ENCODE measurements at regions not wholly inside any gene's neighbourhood (a gene's known extent, or its start where the extent isn't known, plus 50 kb on each side); places are given as distances from the start of the nearest gene placed in this dataset.

DNA sequence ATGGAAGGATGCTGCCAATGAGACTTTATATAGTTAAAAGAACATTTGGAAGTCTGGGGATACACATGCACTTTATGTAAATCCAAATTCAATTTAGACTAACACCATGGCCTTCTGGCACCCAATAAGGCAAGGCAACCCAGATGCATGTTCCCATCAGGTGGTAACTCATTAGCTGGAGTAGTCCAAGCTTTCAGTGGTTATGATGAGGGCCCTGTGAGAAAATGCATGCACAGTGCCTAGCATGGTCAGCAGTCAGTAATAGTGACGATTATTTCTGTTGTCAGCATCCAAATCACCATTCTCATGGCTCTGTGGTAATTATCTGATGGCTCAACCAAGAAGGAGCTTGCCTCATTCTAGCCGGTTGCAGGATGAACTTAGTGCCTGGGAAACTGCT, 70.3 kb upstream of the CTLA4 start:
- H3K9me3 ChIP-seq (ENCODE audit: control insufficient read depth, insufficient read depth, low read length): no peaks in the 10 kb centered on the region
- WGBS (ENCODE audit: insufficient coverage): 94% methylated on average over 2 of the region's 2 CpGs
- H3K9me3 Mint-ChIP-seq: peaks cover 0 to 3% of the 10 kb centered on the region in 2 donors
- no peak overlapping the region for H3K4me3 Mint-ChIP-seq
- peaks cover 0 to 3% of the 10 kb centered on the region in 2 donors for H3K27me3 Mint-ChIP-seq (ENCODE audit: low read depth in 2 of 2)
- H3K27ac ChIP-seq (ENCODE audit: low read length): no peak overlapping the region
- TF ChIP-seq, protein P1, sequence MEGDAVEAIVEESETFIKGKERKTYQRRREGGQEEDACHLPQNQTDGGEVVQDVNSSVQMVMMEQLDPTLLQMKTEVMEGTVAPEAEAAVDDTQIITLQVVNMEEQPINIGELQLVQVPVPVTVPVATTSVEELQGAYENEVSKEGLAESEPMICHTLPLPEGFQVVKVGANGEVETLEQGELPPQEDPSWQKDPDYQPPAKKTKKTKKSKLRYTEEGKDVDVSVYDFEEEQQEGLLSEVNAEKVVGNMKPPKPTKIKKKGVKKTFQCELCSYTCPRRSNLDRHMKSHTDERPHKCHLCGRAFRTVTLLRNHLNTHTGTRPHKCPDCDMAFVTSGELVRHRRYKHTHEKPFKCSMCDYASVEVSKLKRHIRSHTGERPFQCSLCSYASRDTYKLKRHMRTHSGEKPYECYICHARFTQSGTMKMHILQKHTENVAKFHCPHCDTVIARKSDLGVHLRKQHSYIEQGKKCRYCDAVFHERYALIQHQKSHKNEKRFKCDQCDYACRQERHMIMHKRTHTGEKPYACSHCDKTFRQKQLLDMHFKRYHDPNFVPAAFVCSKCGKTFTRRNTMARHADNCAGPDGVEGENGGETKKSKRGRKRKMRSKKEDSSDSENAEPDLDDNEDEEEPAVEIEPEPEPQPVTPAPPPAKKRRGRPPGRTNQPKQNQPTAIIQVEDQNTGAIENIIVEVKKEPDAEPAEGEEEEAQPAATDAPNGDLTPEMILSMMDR (IDR thresholded peaks at IDR 0.05): no peak
- ATAC-seq (no peak), DNase-seq (no peak)
- H3K36me3 Mint-ChIP-seq: no peaks in the 10 kb centered on the region
- H3K4me1 ChIP-seq (ENCODE audit: control insufficient read depth, insufficient read depth, low read length): no peaks in the 10 kb centered on the region
- no peak overlapping the region for H3K27ac Mint-ChIP-seq
- H3K36me3 ChIP-seq (ENCODE audit: control insufficient read depth, insufficient read depth, low read length): no peaks in the 10 kb centered on the region
- no peaks in the 10 kb centered on the region for H3K27me3 ChIP-seq (ENCODE audit: control insufficient read depth, insufficient read depth, low read length)
- no peak overlapping the region for H3K4me3 ChIP-seq (ENCODE audit: low read length)
- H3K4me1 Mint-ChIP-seq: no peaks in the 10 kb centered on the region
- intact Hi-C loops (cut with micrococcal nuclease): no loop called here

DNA sequence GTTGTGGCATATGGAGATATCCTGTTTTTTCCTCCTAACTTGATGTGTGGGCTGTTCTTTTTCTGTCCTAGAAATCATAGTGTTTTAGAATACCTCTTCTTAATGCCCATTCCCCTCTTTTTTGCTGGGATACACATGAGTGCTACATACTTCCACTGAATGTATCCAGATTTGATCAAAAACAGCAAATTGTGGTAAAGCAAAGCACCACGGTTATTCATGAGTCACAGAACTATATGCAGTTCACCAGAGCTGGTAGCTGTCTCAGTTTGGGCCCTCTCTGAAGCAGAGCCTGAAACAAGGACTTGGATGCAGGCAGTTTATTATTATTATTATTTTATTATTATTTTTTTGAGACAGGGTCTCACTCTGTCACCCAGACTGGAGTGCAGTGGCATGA, 69.9 kb upstream of the CTLA4 start:
- H3K9me3 Mint-ChIP-seq: peaks cover 0 to 3% of the 10 kb centered on the region in 2 donors

DNA sequence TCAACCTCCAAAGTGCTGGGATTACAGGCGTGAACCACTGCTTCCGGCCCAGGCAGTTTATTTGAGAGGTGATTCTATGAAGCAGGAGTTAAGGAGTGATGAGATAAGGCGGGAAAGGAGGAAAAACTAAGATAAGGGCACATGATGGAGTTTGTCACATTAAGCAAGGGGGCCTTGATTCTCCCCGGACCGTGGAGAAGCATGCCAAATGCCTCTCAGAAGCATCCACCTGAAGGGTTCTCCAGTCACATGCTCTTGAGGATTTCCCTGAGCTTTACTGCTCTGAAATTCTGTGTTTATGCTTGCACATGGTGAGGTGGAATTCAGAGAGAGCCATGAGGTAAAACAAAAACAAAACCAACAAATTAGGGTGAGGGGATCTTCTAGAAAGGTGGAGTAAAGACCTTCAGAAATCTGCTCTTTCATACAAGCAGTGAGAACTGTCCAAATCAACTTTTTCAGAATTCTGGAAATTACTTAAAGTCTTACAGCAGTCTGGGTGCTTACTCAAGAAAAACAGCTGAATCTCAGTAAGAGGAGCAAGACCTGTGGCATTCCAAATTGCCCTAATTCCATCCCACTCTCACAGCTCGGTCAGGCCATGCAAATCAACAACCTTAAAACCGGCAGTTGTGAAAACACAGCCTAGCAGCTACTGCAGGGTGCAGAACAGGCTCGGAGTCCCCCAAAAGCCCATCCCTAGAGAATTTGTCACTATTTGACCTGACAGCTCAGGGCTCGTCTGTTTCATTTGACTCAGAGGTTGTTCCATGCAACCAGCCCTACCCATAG, 69.1 kb upstream of the CTLA4 start:
- Mint-ChIP-seq H3K4me1 (peaks cover 3 to 10% of the 10 kb centered on the region in 2 donors), H3K36me3 (no peaks in the 10 kb centered on the region), H3K4me3 (no peak overlapping the region), H3K27me3 (ENCODE audit: low read depth in 2 of 2) (no peaks in the 10 kb centered on the region), H3K27ac (no peak overlapping the region), H3K9me3 (peaks cover 0 to 3% of the 10 kb centered on the region in 2 donors)
- no peak overlapping the region for H3K4me3 ChIP-seq (ENCODE audit: low read length)
- H3K27me3 ChIP-seq (ENCODE audit: control insufficient read depth, insufficient read depth, low read length): no peaks in the 10 kb centered on the region
- TF ChIP-seq, protein P1 (IDR thresholded peaks at IDR 0.05): no peak
- H3K27ac ChIP-seq (ENCODE audit: low read length): no peak overlapping the region
- intact Hi-C loops (cut with micrococcal nuclease): no loop called here
- DNase-seq (no peak), ATAC-seq (no peak)
- H3K36me3 ChIP-seq (ENCODE audit: control insufficient read depth, insufficient read depth, low read length): no peaks in the 10 kb centered on the region
- H3K9me3 ChIP-seq (ENCODE audit: control insufficient read depth, insufficient read depth, low read length): no peaks in the 10 kb centered on the region
- 90% methylated on average over 9 of the region's 9 CpGs for WGBS (ENCODE audit: insufficient coverage)
- H3K4me1 ChIP-seq (ENCODE audit: control insufficient read depth, insufficient read depth, low read length): peaks cover 9% of the 10 kb centered on the region

More for the DNA sequence above, 69.9 kb upstream of the CTLA4 start:
- Mint-ChIP-seq H3K27me3 (ENCODE audit: low read depth in 2 of 2) (no peaks in the 10 kb centered on the region), H3K4me1 (peaks cover 0 to 2% of the 10 kb centered on the region in 2 donors), H3K36me3 (no peaks in the 10 kb centered on the region), H3K27ac (no peak overlapping the region), H3K4me3 (no peak overlapping the region)
- Histone ChIP-seq H3K9me3 (ENCODE audit: control insufficient read depth, insufficient read depth, low read length) (no peaks in the 10 kb centered on the region), H3K27me3 (ENCODE audit: control insufficient read depth, insufficient read depth, low read length) (no peaks in the 10 kb centered on the region), H3K4me1 (ENCODE audit: control insufficient read depth, insufficient read depth, low read length) (peaks cover 4% of the 10 kb centered on the region), H3K36me3 (ENCODE audit: control insufficient read depth, insufficient read depth, low read length) (no peaks in the 10 kb centered on the region), H3K27ac (ENCODE audit: low read length) (no peak overlapping the region), H3K4me3 (ENCODE audit: low read length) (no peak overlapping the region)
- no peak for DNase-seq
- intact Hi-C loops (cut with micrococcal nuclease): no loop called here
- TF ChIP-seq, protein P1 (IDR thresholded peaks at IDR 0.05): no peak
- no peak for ATAC-seq
- WGBS (ENCODE audit: insufficient coverage): 92% methylated on average over 1 of the region's 1 CpG

DNA sequence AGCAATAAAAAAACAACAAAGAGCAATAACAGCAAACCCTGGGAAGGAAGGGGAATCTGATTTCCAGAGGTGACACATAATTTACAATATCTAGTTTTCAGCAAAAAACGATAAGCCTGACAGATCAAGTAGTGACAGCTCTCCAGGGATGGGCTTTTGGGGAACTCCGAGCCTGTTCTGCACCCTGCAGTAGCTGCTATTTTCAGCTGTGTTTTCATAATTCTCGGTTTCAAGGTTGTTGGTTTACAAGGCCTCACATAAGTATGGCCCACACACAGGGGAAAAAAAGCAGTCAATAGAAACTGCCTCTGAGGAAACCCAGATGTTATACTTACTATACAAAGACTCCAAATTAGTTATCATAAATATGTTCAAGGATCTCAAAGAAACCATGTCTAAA, 67.7 kb upstream of the CTLA4 start:
- Mint-ChIP-seq H3K27ac (no peak overlapping the region), H3K4me1 (peaks cover 17 to 23% of the 10 kb centered on the region in 2 donors), H3K36me3 (no peaks in the 10 kb centered on the region), H3K4me3 (no peak overlapping the region), H3K27me3 (ENCODE audit: low read depth in 2 of 2) (no peaks in the 10 kb centered on the region), H3K9me3 (peaks cover 0 to 3% of the 10 kb centered on the region in 2 donors)
- Histone ChIP-seq H3K9me3 (ENCODE audit: control insufficient read depth, insufficient read depth, low read length) (no peaks in the 10 kb centered on the region), H3K27me3 (ENCODE audit: control insufficient read depth, insufficient read depth, low read length) (no peaks in the 10 kb centered on the region), H3K4me3 (ENCODE audit: low read length) (no peak overlapping the region), H3K36me3 (ENCODE audit: control insufficient read depth, insufficient read depth, low read length) (no peaks in the 10 kb centered on the region), H3K27ac (ENCODE audit: low read length) (no peak overlapping the region), H3K4me1 (ENCODE audit: control insufficient read depth, insufficient read depth, low read length) (peaks cover 19% of the 10 kb centered on the region)
- TF ChIP-seq, protein P1 (IDR thresholded peaks at IDR 0.05): no peak
- 57% methylated on average over 3 of the region's 3 CpGs for WGBS (ENCODE audit: insufficient coverage)
- ATAC-seq (no peak), DNase-seq (no peak)
- intact Hi-C loops (cut with micrococcal nuclease): no loop called here

Data from natural killer cell (primary cell).